Psoas muscle (tissue), 7 donors: ENCODE measurements at regions not wholly inside any gene's neighbourhood (a gene's known extent, or its start where the extent isn't known, plus 50 kb on each side); places are given as distances from the start of the nearest gene placed in this dataset.

Source experiments
- ATAC-seq, 4 donors: fragments of 200-7000 bp; cut with Tn5 transposase; one replicate each; pipeline ENCODE4 v1.9.1; 2020; ENCODE audit warnings: moderate library complexity in 3 of 4, mild to moderate bottlenecking in 2 of 4
- DNase-seq, 2 donors: peaks; one replicate each; pipeline ENCODE4 v3.0.0-alpha.2; 2020
- H3K27ac ChIP-seq: fragments of 200-600 bp; one replicate; pipeline ENCODE4 v1.8.0; 2022
- H3K27me3 ChIP-seq, 3 donors: fragments of 200-600 bp in 1 of 3; one replicate each; pipeline versions ENCODE4 v1.6.1 to v1.8.0; 2013 to 2022; ENCODE audit warnings: low read length in 2 of 3, mild to moderate bottlenecking in 2 of 3, moderate library complexity in 1 of 3; ENCODE audit not compliant: insufficient read depth in 3 of 3
- H3K36me3 ChIP-seq, 2 donors: fragments of 200-600 bp in 1 of 2; one replicate each; pipeline versions ENCODE4 v1.6.1 to v1.8.0; 2013 to 2022; ENCODE audit warnings: low read depth in 1 of 2, mild to moderate bottlenecking in 1 of 2, moderate library complexity in 1 of 2; ENCODE audit not compliant: insufficient read depth in 1 of 2
- H3K4me1 ChIP-seq: fragments of 200-600 bp; one replicate; pipeline ENCODE4 v1.8.0; 2022
- H3K4me3 ChIP-seq: fragments of 200-600 bp; one replicate; pipeline ENCODE4 v1.8.0; 2022; ENCODE audit warnings: mild to moderate bottlenecking
- H3K9me3 ChIP-seq: fragments of 200-600 bp; one replicate; pipeline ENCODE4 v1.8.0; 2022
- WGBS, 3 donors: extraction: QIAGEN DNeasy Blood & Tissue Kit; methylation state at CpG; one replicate each; pipeline versions ENCODE4 v1.1.6 to v1.1.7; 2013; 5-methylcytosine and 5-hydroxymethylcytosine counted together
- intact Hi-C, 2 donors: fragments of 100-400 bp; cut with DNase I; formaldehyde crosslinking; loops; one replicate each; pipeline versions ENCODE4 v1.11.0 to v1.14.2; 2022
- TF ChIP-seq, protein P1 (sequence below): fragments of 200-600 bp; IDR thresholded peaks from one replicate; pipeline ENCODE4 v1.8.0; 2022; ENCODE audit warnings: antibody characterized with exemption
- donor health status: healthy with polysubstance abuse.
- donor health status: DM: no; HTN: no; CAD: no; lungs with moderate emphysema.
- donor health status: Bipolar disorder and iron deficiency.
- donor health status: healthy.
- donor health status: DM: yes; HTN: yes; CAD: no.
- donor health status: DM: no; HTN: no; CAD: no.
- donor health status: DM: yes; HTN: yes; CAD: no.

DNA sequence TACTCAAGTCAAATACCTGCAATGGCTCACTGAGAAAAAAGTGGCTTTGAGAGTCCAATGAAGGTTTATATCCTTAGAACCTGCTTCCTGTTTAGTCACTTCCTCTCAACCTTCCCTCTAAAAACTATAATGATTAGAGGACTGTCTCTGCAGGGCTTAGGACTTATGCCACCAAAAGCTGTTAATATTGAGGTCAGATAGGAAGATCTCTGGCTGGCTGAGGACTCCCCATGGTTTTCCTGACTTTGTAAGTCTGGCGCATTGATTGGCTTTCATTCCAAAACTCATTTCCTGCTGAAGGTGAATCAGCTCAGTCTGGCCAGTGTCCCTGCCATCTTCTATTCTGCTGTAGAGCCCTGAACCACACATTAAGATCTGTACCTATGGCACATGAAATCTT lies 140.9 kb upstream of the ANK2 start:
- ATAC-seq (no peak), DNase-seq (no peak)
- no peaks in the 10 kb centered on the region for H3K36me3 ChIP-seq
- no peaks in the 10 kb centered on the region for H3K27me3 ChIP-seq
- WGBS, 3 donors, result 53 to 79% (median 63%) methylated on average over 1 of the region's 1 CpG
- no peak overlapping the region for H3K4me3 ChIP-seq
- H3K27ac ChIP-seq, result no peak overlapping the region
- intact Hi-C loops, result no loop called here
- TF ChIP-seq, protein P1, sequence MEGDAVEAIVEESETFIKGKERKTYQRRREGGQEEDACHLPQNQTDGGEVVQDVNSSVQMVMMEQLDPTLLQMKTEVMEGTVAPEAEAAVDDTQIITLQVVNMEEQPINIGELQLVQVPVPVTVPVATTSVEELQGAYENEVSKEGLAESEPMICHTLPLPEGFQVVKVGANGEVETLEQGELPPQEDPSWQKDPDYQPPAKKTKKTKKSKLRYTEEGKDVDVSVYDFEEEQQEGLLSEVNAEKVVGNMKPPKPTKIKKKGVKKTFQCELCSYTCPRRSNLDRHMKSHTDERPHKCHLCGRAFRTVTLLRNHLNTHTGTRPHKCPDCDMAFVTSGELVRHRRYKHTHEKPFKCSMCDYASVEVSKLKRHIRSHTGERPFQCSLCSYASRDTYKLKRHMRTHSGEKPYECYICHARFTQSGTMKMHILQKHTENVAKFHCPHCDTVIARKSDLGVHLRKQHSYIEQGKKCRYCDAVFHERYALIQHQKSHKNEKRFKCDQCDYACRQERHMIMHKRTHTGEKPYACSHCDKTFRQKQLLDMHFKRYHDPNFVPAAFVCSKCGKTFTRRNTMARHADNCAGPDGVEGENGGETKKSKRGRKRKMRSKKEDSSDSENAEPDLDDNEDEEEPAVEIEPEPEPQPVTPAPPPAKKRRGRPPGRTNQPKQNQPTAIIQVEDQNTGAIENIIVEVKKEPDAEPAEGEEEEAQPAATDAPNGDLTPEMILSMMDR, result no peak
- H3K9me3 ChIP-seq, result no peaks in the 10 kb centered on the region
- no peaks in the 10 kb centered on the region for H3K4me1 ChIP-seq

DNA sequence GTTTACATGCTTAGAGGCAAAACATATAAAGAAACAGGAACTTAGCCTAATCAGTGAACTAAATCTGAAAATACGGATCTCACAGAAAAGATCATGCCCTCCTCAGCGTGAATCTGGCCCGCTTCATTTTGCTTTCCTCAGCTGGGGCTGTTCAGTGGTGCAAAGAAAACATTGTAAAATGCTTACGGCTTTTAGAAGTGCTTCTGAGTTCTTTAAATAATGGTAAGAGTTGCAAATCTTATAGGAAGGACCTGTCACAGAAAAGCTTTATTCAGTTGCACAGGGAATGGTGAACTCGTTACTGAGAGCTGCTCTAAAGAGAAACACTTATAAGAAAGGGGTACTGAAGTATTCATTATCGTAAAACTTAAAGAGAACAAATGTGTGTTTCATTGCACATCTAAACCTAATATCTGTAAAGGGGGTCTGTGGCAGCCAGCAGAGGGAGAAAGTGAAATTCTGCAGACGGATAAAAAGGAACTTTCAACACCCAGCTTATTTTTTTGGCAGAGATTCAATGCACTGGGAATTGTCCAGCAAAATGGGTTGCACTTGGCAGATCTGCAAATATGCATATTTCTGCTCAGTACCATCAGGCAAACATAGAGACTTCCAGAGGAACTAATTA lies 139.2 kb upstream of the ANK2 start:
- H3K4me1 ChIP-seq, result no peaks in the 10 kb centered on the region
- ATAC-seq (no peak), DNase-seq (no peak)
- H3K27ac ChIP-seq, result no peak overlapping the region
- peak overlapping the region; percentile 31 for H3K4me3 ChIP-seq
- no peaks in the 10 kb centered on the region for H3K36me3 ChIP-seq
- no peaks in the 10 kb centered on the region for H3K27me3 ChIP-seq
- no peaks in the 10 kb centered on the region for H3K9me3 ChIP-seq
- intact Hi-C loops, result no loop called here
- WGBS, 3 donors, result 25 to 37% (median 26%) methylated on average over 7 of the region's 7 CpGs
- TF ChIP-seq, protein P1, result peak; percentile 4

DNA sequence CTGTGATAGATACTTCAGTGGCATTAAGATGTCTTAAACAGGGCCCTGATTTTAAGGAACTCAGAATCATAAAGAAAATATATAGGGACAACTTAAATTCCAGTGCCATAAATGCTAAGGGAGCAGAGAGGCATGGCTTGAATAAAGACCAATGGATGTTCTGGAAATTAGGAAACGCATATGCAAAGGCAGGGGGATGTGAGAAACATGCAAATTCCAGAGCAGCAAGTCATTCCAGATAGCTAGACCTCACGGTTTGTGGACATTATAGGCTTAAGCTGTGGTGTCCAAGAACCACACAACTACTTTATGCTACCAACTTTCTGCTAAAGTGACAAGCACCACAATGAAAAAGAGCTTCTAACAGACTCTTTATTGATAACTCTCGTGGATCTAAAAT lies 132.6 kb upstream of the ANK2 start:
- TF ChIP-seq, protein P1, result no peak
- H3K4me1 ChIP-seq, result no peaks in the 10 kb centered on the region
- no peaks in the 10 kb centered on the region for H3K27me3 ChIP-seq
- no peak overlapping the region for H3K4me3 ChIP-seq
- WGBS, 3 donors, result 74 to 76% (median 75%) methylated on average over 3 of the region's 3 CpGs
- H3K36me3 ChIP-seq, result no peaks in the 10 kb centered on the region
- no peaks in the 10 kb centered on the region for H3K9me3 ChIP-seq
- H3K27ac ChIP-seq, result no peak overlapping the region
- DNase-seq (no peak), ATAC-seq (no peak)
- intact Hi-C loops, result no loop called here

DNA sequence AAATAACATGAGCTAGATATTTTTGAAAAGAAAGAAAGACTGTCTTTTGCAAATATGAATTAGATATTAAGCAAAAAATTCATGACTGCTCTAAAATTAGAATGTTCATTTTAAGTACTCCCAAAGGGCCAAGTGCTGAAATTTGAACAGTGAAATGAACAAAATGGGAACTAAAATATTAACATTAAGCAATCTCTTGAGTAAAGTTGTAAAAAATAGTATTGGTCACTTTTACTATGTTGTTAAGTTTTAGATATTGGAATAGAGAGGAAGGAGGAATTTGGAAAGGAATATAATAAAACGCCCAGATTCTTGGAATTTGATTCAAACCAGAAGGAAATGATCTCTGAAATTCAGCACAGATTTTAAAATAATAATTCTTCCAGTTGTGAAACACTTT lies 125.9 kb upstream of the ANK2 start:
- no peaks in the 10 kb centered on the region for H3K9me3 ChIP-seq
- H3K4me1 ChIP-seq, result no peaks in the 10 kb centered on the region
- ATAC-seq (no peak), DNase-seq (no peak)
- TF ChIP-seq, protein P1, result no peak
- intact Hi-C loops, result no loop called here
- no peak overlapping the region for H3K27ac ChIP-seq
- H3K27me3 ChIP-seq, result no peaks in the 10 kb centered on the region
- H3K36me3 ChIP-seq, result no peaks in the 10 kb centered on the region
- no peak overlapping the region for H3K4me3 ChIP-seq
- 36 to 60% (median 47%) methylated on average over 1 of the region's 1 CpG for WGBS, 3 donors

DNA sequence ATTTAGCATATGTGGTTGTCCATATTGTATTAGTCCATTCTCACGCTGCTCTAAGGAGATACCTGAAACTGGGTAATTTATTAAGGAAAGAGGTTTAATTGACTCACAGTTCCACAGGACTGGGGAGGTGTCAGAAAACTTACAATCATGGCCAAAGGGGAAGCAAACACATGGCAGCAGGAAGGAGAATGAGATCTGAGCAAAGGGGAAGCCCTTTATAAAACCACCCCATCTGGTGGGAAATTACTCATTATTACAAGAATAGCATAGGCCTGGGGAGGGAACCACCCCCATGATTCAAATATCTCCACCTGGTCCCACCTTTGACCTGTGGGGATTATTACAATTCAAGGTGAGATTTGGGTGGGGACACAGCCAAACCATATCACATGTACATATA lies 122.6 kb upstream of the ANK2 start:
- no peak for ATAC-seq
- H3K4me1 ChIP-seq, result no peaks in the 10 kb centered on the region
- no peaks in the 10 kb centered on the region for H3K9me3 ChIP-seq
- 91 to 95% (median 93%) methylated on average over 1 of the region's 1 CpG for WGBS, 3 donors
- H3K4me3 ChIP-seq, result no peak overlapping the region
- no peak for DNase-seq
- intact Hi-C loops, result no loop called here
- H3K27me3 ChIP-seq, result no peaks in the 10 kb centered on the region
- H3K27ac ChIP-seq, result no peak overlapping the region
- TF ChIP-seq, protein P1, result no peak
- no peaks in the 10 kb centered on the region for H3K36me3 ChIP-seq
